HCT116 (cell line): ENCODE measurements at regions not wholly inside any gene's neighbourhood (a gene's known extent, or its start where the extent isn't known, plus 50 kb on each side); places are given as distances from the start of the nearest gene placed in this dataset.

Experiments
- ATAC-seq: fragments of 200-7000 bp; cut with Tn5 transposase; 2 replicates; pipeline ENCODE4 v1.9.1; 2020; ENCODE audit warnings: mild to moderate bottlenecking, moderate library complexity
- BruUV-seq: library from RNA; stranded (reverse); fragments of 400-500 nt; replicated peaks from 2 replicates; lab custom pipeline; 2021; lab: Mats Ljungman, UMichigan
- CTCF ChIA-PET: fragments of 300-600 bp; sonication (Branson Sonifier 250); formaldehyde crosslinking; loops from one replicate; lab custom pipeline; 2021; ENCODE audit warnings: antibody characterized with exemption; lab: Charles Lee
- POLR2A ChIA-PET: fragments of 300-600, 350-600 bp; sonication (Branson Sonifier 250); formaldehyde crosslinking; loops from one replicate; lab custom pipeline; 2021; ENCODE audit warnings: antibody characterized with exemption; lab: Charles Lee
- RAD21 ChIA-PET, 2 experiments: fragments of 300-600 bp; sonication (Branson Sonifier 250); formaldehyde crosslinking; loops; one replicate each; lab custom pipeline; 2023; ENCODE audit warnings: low total read pairs in 2 of 2; ENCODE audit not compliant: uncharacterized antibody in 2 of 2, unreplicated experiment in 2 of 2, low non-redundant PET in 1 of 2; lab: Charles Lee
- DNase-seq: peaks from one replicate; pipeline ENCODE4 v3.0.0-alpha.2; 2010; ENCODE audit warnings: low read depth, low spot score
- H2AFZ ChIP-seq: fragments of 200-600 bp; shearing (Covaris generic), sonication (generic); 2 replicates; pipeline ENCODE4 v1.6.1; 2017; ENCODE audit warnings: low read depth, mixed run types, mixed read lengths, antibody characterized with exemption, low read length; ENCODE audit not compliant: poor library complexity, severe bottlenecking
- H3K27ac ChIP-seq: 2 replicates; pipeline ENCODE4 v1.5.1; 2012; ENCODE audit warnings: low read depth, low read length
- H3K27me3 ChIP-seq: fragments of 200-600 bp; sonication (generic); 2 replicates; pipeline ENCODE4 v1.6.1; 2016; ENCODE audit warnings: mixed run types, low read length, mixed read lengths; ENCODE audit not compliant: insufficient read depth
- H3K36me3 ChIP-seq, 2 experiments: fragments of 200-500 bp in 1 of 2; fragments of 200-600 bp in 1 of 2; sonication (Bioruptor generic) in 1 of 2; sonication (generic) in 1 of 2; 2 replicates each; pipeline versions ENCODE4 v1.5.1 to v1.6.1; 2014 to 2016; ENCODE audit warnings: low read length in 2 of 2, inconsistent platforms in 1 of 2, mixed read lengths in 1 of 2, mixed run types in 1 of 2; ENCODE audit not compliant: insufficient read depth in 2 of 2, control insufficient read depth in 1 of 2
- H3K4me1 ChIP-seq, 2 experiments: fragments of 200-600 bp in 1 of 2; sonication (generic) in 1 of 2; 2 replicates each; pipeline versions ENCODE4 v1.5.1 to v1.6.1; 2012 to 2017; ENCODE audit warnings: low read length in 2 of 2, inconsistent platforms in 1 of 2, mild to moderate bottlenecking in 1 of 2, mixed read lengths in 1 of 2, mixed run types in 1 of 2, moderate library complexity in 1 of 2; ENCODE audit not compliant: insufficient read depth in 2 of 2, control insufficient read depth in 1 of 2
- H3K4me2 ChIP-seq: fragments of 200-600 bp; sonication (generic); 2 replicates; pipeline ENCODE4 v1.6.1; 2017; ENCODE audit warnings: mixed run types, low read length, mixed read lengths
- H3K4me3 ChIP-seq, 2 experiments: fragments of 200-600 bp in 1 of 2; sonication (generic) in 1 of 2; replicated peaks in 1 of 2; 2 replicates each; pipeline ENCODE4 v1.5.1; 2011 to 2016; ENCODE audit warnings: low read length in 2 of 2, control low read depth in 1 of 2, low read depth in 1 of 2, mild to moderate bottlenecking in 1 of 2, mixed read lengths in 1 of 2, mixed run types in 1 of 2
- H3K79me2 ChIP-seq: fragments of 200-600 bp; sonication (generic); 2 replicates; pipeline ENCODE4 v1.6.1; 2017; ENCODE audit warnings: mild to moderate bottlenecking, mixed run types, low read length, moderate library complexity, mixed read lengths; ENCODE audit not compliant: insufficient read depth
- H3K9ac ChIP-seq: fragments of 200-600 bp; sonication (generic); 2 replicates; pipeline ENCODE4 v1.6.1; 2016; ENCODE audit warnings: low read length, mixed read lengths
- H3K9me2 ChIP-seq: fragments of 200-600 bp; sonication (generic), shearing (Covaris generic); 2 replicates; pipeline ENCODE4 v1.6.1; 2017; ENCODE audit warnings: mixed run types, mild to moderate bottlenecking, moderate library complexity; ENCODE audit not compliant: insufficient read depth
- H3K9me3 ChIP-seq, 2 experiments: fragments of 200-500 bp in 1 of 2; fragments of 200-600 bp in 1 of 2; sonication (Bioruptor generic) in 1 of 2; sonication (generic) in 1 of 2; 2 replicates each; pipeline ENCODE4 v1.6.1; 2014 to 2017; ENCODE audit warnings: low read length in 2 of 2, mixed read lengths in 2 of 2, inconsistent platforms in 1 of 2, low read depth in 1 of 2, mild to moderate bottlenecking in 1 of 2, mixed run types in 1 of 2, moderate library complexity in 1 of 2; ENCODE audit not compliant: control insufficient read depth in 1 of 2, insufficient read depth in 1 of 2
- H4K20me1 ChIP-seq: fragments of 200-600 bp; sonication (generic), shearing (Covaris generic); 2 replicates; pipeline ENCODE4 v1.6.1; 2017; ENCODE audit warnings: mixed run types, mild to moderate bottlenecking, moderate library complexity; ENCODE audit not compliant: insufficient read depth
- CBX3 ChIP-seq: IDR thresholded peaks from 2 replicates; pipeline ENCODE4 v1.6.1; 2012; ENCODE audit warnings: low read depth
- CEBPB ChIP-seq: IDR thresholded peaks from 2 replicates; pipeline ENCODE4 v1.6.1; 2012; ENCODE audit warnings: low read depth
- ELF1 ChIP-seq: IDR thresholded peaks from 2 replicates; pipeline ENCODE4 v1.6.1; 2012; ENCODE audit warnings: low read depth, borderline replicate concordance
- JUND ChIP-seq: IDR thresholded peaks from 2 replicates; pipeline ENCODE4 v1.6.1; 2012
- MAX ChIP-seq: IDR thresholded peaks from 2 replicates; pipeline ENCODE4 v1.6.1; 2012
- POLR2A ChIP-seq: IDR thresholded peaks from 2 replicates; pipeline ENCODE4 v1.7.0; 2011; ENCODE audit warnings: borderline replicate concordance; ENCODE audit not compliant: insufficient read depth, insufficient read length; ENCODE audit errors: extremely low read depth
- REST ChIP-seq: IDR thresholded peaks from 2 replicates; pipeline ENCODE4 v1.6.1; 2012; ENCODE audit warnings: low read depth
- SP1 ChIP-seq: IDR thresholded peaks from 2 replicates; pipeline ENCODE4 v1.6.1; 2012; ENCODE audit warnings: low read depth
- SRF ChIP-seq: IDR thresholded peaks from 2 replicates; pipeline ENCODE4 v1.6.1; 2012; ENCODE audit warnings: low read depth
- ZBTB33 ChIP-seq: IDR thresholded peaks from 2 replicates; pipeline ENCODE4 v1.6.1; 2011; ENCODE audit warnings: mild to moderate bottlenecking, low read length, moderate library complexity; ENCODE audit not compliant: insufficient replicate concordance; ENCODE audit errors: extremely low read depth
- ZFX ChIP-seq: fragments of 450-650 bp; IDR thresholded peaks from 2 replicates; pipeline ENCODE4 v1.6.1; 2017
- intact Hi-C: fragments of 100-400 bp; cut with micrococcal nuclease; formaldehyde crosslinking; loops from 2 replicates; pipeline ENCODE4 v1.10.0; 2022

- no peaks in the 10 kb centered on the region for H3K9me3 ChIP-seq
- no peak overlapping the region for H2AFZ ChIP-seq
- H3K9ac ChIP-seq, result no peak overlapping the region
- no peaks in the 10 kb centered on the region for H3K36me3 ChIP-seq
- ChIA-PET POLR2A (no interaction called here), RAD21 (no interaction called here)
- no peaks in the 10 kb centered on the region for H3K9me2 ChIP-seq
- no peak overlapping the region for H3K4me2 ChIP-seq
- no peaks in the 10 kb centered on the region for H4K20me1 ChIP-seq
- H3K27me3 ChIP-seq, result no peaks in the 10 kb centered on the region
- no peaks in the 10 kb centered on the region for H3K4me1 ChIP-seq
- no peak overlapping the region for H3K27ac ChIP-seq
- intact Hi-C loops, result no loop called here
- no peak overlapping the region for H3K4me3 ChIP-seq
- ATAC-seq, result no peak
- no TSS peak for BruUV-seq
- no peak for TF ChIP-seq SRF
- TF ChIP-seq CEBPB, result no peak
- TF ChIP-seq, all 23 proteins: peak for 0
- CTCF ChIA-PET, result no interaction called here
- no peak for DNase-seq
- H3K79me2 ChIP-seq, result no peaks in the 10 kb centered on the region
Measured at GRCh38 chr2:235295831-235296230, 198.0 kb upstream of the AGAP1 start.

- Histone ChIP-seq H3K4me3 (no peak overlapping the region), H3K4me2 (no peak overlapping the region), H3K9me2 (no peaks in the 10 kb centered on the region), H3K9me3 (no peaks in the 10 kb centered on the region), H3K9ac (no peak overlapping the region), H3K4me1 (no peaks in the 10 kb centered on the region), H4K20me1 (no peaks in the 10 kb centered on the region), H3K36me3 (no peaks in the 10 kb centered on the region), H3K27me3 (no peaks in the 10 kb centered on the region), H3K79me2 (no peaks in the 10 kb centered on the region), H2AFZ (no peak overlapping the region), H3K27ac (no peak overlapping the region)
- RAD21 ChIA-PET, result no interaction called here
- no TSS peak for BruUV-seq
- TF ChIP-seq ZBTB33 (no peak), MAX (no peak), JUND (no peak), ELF1 (no peak), CBX3 (no peak), ZFX (no peak), REST (no peak), SP1 (no peak), POLR2A (no peak)
- POLR2A ChIA-PET, result interaction anchor here (1.2 kb wide), 1 partner anchor 16 kb away, joined by 3 read pairs; no protein-coding TSS in a partner anchor
- ATAC-seq (no peak), DNase-seq (no peak)
- CTCF ChIA-PET, result no interaction called here
- intact Hi-C loops, result no loop called here
Measured at GRCh38 chr2:235300368-235301201, 193.3 kb upstream of the AGAP1 start.
